ENCODE measurements at regions not wholly inside any gene's neighbourhood (a gene's known extent, or its start where the extent isn't known, plus 50 kb on each side); places are given as distances from the start of the nearest gene placed in this dataset.
"Not testable (repeated sequence)": the region's sequence is repeated elsewhere in the genome, so short reads cannot be mapped to it uniquely, and the experiment has no call there.

- DNase-seq, result no peak
Measured at GRCh38 chr12:124131659-124132058, 158.6 kb downstream of the ZNF664 start.

GRCh38 chr12:124132530-124132929 is 159.5 kb downstream of the ZNF664 start:
- DNase-seq, result no peak

DNA sequence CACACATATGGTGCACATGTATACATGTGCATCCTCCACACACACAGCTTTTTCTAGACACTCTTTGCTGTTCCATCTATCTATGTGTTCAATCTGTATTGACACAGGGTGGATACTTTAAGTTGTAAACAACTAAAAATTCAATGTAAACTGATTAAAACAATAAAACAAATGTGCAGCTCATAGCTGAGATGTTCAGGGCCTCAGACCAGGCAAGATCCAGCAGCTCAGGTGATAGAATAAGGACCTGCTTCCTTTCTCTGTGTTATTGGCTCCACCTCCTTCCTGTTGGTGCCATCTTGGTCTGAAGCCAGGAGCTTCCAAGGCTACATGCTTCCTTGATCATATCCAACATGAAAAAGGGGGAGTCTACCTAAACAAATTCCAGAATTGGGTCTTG is 158.1 kb upstream of the RFLNA start:
- DNase-seq, result no peak

- DNase-seq, result no peak
Measured at GRCh38 chr12:124140944-124141486, 153.9 kb upstream of the RFLNA start.

GRCh38 chr12:124141611-124142010 is 153.3 kb upstream of the RFLNA start:
- not testable (repeated sequence) for DNase-seq

GRCh38 chr12:124142395-124143035 is 152.4 kb upstream of the RFLNA start:
- no peak for DNase-seq

GRCh38 chr12:124143726-124144125 is 151.2 kb upstream of the RFLNA start:
- DNase-seq, result no peak

DNA sequence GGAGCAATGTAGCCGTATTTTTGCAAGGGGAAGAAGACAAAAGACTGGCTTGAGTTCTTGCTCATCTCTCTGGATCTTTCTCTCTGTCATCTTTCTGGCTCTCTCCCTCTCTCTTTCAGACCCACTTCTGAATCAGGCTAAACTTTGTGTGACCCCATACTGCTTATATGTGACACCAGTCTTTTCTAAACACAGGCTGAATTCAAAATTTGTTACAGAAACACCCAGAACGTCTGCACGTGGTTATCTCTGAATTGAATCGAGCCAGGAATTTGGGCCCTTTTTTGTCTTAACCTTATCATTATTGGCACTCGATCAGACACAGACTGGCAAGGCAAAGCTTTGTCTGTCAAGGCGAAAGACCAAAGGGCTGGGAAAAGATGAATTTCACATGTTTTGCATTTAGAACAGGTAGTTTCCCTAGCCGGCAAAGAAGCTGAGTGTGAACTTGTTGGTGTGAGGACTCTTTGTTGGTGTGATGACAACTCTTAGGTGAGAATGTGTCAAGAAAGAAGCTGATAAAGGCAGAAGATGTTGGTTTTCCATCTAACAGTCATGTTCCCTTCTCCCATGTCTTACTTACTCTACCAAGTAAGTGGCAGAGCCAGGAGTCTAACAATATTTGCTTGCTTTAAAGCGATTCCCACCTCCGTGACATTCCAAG is 150.2 kb upstream of the RFLNA start:
- no peak for DNase-seq

- DNase-seq, result no peak
Measured at GRCh38 chr12:124147027-124147426, 147.9 kb upstream of the RFLNA start.

DNA sequence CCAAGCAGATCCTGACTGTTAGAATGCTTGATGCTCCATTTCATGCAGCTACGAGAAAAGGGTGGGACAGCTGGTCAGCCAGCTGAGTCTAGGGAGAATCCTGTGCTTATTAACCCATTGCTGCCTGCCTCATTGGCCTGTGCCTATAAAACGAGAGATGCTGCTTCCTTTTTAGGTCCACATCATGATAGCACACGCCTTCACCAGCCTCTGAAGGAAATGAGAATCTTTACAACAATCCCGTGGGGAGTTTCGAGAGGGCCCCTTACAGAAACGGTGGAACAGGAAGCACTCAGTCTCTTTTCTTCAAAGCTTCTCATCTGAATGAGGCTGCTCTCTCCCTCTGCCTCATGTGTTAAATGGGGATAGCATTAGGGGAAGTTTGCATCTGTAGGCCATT is 147.3 kb upstream of the RFLNA start:
- DNase-seq, result no peak

GRCh38 chr12:124148481-124149273 is 146.2 kb upstream of the RFLNA start:
- no peak for DNase-seq

DNA sequence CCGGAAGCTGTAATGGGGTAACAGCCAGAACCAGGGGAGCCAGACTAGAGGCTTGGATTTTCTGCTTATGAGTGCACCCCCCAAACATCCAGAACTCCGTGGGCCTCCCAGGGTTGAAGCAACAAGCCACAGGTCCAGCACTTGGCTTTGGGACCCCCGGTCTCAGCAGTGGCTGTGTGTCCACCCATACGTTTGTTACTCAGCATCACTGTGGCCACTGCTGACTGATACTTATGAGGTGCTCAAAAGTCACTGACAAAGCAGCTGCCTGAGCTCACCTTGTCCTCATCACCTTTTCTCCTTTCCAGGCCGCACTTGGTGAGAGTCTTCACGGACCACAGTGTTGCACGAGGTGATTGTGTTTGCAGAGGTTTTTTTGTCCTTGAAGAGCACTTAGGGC is 145.6 kb upstream of the RFLNA start:
- DNase-seq, result no peak

GRCh38 chr12:124150168-124150567 is 144.7 kb upstream of the RFLNA start:
- DNase-seq, result no peak

DNA sequence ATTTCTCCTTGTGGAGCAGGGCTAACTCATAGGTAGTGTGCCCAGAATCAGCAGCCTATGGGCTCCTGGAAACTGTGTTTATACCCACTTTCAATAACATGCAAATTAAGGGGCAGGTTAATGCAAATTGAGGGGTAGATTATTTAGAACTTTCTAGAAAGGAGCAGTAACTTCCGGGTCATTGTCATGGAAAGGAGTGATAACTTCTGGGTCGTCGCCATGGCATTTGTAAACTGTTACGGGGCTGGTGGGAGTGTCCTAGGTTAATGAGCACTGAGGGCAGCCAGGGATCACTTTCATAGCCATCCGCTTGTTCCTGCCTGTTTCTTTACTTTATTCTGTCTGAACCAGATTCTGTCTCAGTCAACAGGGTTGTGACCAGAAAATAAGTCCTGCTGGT is 143.3 kb upstream of the RFLNA start:
- DNase-seq, result no peak

DNA sequence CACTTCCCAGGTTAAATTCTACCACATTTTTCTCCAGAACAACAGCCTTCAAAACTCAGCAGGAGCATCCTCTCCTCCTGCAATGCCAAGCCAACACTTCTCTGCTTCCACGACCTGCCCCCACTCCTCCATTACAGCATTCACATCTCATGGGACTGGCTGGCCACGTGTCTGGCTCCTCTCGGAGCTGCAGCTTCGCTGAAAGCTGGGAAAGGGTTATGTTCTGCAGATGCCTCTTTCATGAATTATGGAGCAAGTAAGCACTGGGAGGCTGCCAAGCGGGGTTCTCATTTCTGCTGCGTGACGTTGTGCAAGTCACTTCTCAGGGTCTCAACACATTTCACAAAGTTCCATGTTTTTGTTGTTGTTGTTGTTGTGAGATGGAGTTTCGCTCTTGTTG is 142.2 kb upstream of the RFLNA start:
- DNase-seq, result peak; percentile 74

GRCh38 chr12:124153392-124153791 is 141.5 kb upstream of the RFLNA start:
- peak; percentile 12 for DNase-seq

DNA sequence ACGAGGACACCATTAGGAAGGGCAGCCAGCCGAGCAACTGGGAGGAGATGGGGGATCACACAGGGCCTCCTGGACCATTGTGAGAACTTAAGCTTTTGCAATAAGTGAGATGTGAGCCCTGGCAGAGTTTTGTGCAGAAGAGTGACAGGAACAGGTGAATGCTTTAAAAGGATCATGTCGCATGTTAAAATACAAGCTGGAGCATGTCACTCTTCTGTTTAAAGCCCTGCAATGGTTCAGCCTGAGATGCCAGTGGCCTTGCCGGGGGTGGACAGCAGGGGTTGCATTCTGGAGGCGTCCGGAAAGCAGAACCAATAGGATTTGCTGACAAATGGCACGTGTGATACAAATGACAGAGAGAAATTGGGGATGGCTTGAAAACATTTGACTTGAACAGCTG is 137.5 kb upstream of the RFLNA start:
- no peak for DNase-seq

GRCh38 chr12:124159655-124160054 is 135.2 kb upstream of the RFLNA start:
- DNase-seq, result no peak

GRCh38 chr12:124160097-124160756 is 134.7 kb upstream of the RFLNA start:
- no peak for DNase-seq

DNA sequence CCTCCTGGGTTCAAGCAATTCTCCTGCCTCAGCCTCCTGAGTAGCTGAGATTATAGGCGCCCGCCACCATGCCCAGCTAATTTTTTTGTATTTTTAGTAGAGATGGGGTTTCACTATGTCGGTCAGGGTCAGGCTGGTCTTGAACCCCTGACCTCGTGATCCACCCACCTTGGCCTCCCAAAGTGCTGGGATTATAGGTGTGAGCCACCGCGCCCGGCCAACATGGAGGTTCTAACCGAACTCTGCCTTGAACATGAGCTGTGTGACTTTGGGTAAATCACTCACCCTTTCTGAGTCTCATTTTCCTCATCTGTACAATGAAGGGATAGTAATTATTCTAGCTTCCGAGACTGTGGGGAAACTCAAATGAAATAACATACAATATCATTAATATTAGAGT is 133.5 kb upstream of the RFLNA start:
- not testable (repeated sequence) for DNase-seq

GRCh38 chr12:124162151-124163110 is 132.5 kb upstream of the RFLNA start:
- no peak for DNase-seq

DNA sequence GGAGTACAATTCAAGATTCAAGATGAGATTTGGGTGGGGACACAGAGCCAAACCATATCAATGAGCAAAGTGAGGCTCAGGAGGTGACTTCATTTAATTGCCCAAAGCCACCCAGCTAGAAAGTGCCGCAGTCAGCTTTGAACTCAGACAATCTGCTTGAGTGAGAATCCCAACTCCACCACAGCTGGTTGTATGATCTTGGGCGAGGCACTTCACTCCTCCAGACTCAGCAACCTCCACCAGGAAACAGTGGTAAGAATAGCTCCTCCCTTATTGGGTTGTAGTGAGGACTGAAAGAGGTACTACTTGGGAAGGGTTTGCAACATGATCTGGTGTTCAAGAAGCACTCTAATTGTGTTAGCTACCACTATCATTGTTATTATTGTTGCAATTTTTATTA is 129.2 kb upstream of the RFLNA start:
- no peak for DNase-seq

All from fibroblast of skin of right biceps (primary cell).